AML-193 (cell line): ENCODE measurements at regions not wholly inside any gene's neighbourhood (a gene's known extent, or its start where the extent isn't known, plus 50 kb on each side); places are given as distances from the start of the nearest gene placed in this dataset.

Experiments used
- DNase-seq, 2 experiments: peaks; one replicate each; lab custom pipeline; 2025; lab: John Stamatoyannopoulos, UW

DNA sequence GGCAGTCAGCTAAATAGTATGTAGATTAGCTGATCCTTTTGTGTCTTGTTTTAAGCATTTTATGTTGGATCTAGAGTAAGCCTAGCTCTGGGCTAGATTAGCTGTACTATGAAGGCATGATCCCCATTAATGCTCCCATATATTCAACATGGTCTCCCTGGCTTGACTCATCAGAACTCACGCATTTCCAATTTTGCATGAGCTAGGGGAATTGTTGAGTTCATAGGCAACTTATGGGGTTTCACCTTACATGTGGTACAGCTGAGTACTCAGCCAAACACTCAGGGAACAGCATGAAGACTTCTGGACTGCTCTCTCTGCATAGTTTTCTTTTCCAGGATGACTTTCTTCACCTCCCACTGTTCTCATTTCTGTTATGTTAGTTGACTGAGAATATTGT, 248.2 kb downstream of the TMX3 start:
- no peak for DNase-seq

DNA sequence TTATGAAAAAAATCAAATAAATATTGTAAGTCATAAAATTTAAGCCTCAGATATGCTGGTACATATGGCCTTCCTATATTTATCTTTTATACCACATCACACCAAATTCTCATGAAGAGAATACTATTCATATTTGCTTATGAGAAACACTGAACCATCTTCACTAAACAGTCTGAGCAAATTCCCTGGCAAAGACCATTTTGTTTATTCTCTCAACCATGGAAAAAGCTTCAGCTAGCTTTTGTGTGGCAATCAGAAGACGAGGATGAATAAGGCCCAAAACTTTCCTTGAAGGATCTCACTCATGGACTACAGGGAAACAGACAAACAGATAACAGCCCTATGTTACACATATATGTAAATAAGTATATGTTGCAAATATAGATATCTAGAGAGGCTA, 252.1 kb downstream of the TMX3 start:
- no peak for DNase-seq

- DNase-seq = no peak
Measured at GRCh38 chr18:68462148-68462547, 252.8 kb downstream of the TMX3 start.

DNA sequence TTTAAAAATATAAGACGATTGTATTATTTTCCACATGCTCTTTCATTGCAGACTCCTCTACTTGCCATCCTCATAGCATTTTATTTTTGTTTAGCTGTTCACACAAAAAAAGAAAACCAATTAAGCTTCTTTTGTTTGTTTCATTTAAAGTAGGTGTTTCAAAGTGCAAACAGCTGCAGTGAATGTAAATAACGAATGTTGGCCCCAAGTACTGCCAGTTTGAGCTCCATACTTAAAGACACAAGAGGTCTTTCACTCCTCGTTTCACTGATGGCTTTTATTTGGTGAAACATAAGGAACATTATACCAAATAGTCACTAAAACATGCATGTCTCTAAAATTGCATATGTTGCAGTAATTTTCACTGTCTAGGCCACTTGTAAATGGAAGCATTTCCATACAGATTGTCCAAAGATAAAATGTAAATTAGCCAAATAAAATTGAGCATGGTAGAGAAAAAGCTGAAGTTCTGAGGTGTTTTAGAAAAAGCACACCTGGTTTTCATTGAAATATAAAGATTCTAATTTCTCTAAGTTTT, 253.4 kb downstream of the TMX3 start:
- DNase-seq = no peak

- no peak for DNase-seq
Measured at GRCh38 chr18:68459968-68460367, 254.9 kb downstream of the TMX3 start.

DNA sequence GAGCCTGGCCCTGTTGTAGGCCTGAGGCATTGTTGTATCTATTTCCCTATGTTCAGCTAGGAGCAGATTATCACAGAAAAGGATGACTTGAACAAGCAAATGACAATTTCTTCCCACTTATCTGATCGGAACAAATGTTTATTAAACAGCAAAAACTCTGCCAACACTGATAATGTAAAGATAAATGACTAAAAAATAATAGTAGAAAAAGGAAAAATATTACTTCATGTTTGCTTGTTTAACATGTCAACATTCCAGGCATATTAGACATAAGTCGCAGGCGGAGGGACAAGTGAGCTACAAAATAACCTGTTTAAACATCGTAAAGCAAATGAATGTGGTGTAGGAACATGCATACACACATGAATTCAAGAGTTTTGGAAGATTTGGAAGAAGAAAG, 257.9 kb downstream of the TMX3 start:
- DNase-seq = no peak

DNA sequence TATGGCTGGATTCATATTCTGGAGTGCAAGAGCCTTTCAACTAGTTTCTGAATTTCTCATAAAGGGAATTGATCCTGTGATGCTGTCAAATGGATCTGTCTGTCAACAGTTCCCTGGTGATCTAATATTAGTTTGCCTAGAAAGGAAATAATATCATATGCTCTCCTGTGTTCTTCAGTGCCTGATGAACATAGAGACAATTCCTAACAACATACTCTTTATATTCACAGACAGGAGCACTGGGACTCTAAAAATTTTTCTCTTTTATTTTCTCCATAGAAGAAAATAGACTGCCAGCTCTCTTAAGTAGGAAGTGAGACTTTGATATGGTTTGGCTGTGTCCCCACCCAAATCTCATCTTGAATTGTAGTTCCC, 259.7 kb downstream of the TMX3 start:
- no peak for DNase-seq

DNA sequence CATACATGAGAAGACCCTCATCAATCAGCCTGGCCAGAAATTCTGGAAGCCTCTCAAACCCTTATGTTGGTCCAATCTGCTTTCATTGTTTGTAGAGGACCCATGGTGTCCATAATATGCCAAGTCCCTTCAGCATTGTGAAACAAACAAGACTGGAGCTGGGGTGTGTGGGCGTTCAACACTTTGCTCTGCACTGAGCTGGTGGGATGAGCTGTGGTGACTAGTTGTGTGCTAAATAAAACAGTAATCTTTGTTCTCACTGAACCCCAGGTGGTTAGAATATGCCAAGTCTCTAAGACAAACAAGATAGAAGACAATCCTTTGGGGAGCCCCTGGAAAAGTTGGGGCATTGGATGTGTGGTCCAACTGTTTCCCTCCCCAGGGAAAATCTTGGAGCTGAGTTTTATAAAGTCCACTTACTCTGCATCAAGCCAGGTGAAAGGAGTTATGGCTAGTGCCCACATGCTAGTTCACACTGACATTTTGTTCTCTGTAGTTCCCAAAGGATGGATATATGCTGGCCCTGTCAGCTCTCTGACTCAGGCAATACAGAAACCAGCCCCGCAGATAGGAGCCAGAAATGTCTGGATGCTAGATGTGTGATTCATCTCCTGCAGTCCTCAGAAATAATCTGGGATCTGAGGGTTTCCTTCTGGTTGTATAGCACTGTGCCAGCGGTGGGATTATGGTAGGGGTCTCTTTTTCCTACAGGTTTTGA, 260.2 kb downstream of the TMX3 start:
- no peak for DNase-seq

GRCh38 chr18:68449292-68449691, 265.6 kb downstream of the TMX3 start:
- DNase-seq = no peak

GRCh38 chr18:68448736-68449135, 266.2 kb downstream of the TMX3 start:
- no peak for DNase-seq

- DNase-seq = no peak
Measured at GRCh38 chr18:68447286-68447685, 267.6 kb downstream of the TMX3 start.

- DNase-seq = no peak
Measured at GRCh38 chr18:68445668-68446426, 269.1 kb downstream of the TMX3 start.

GRCh38 chr18:68445136-68445535, 269.8 kb downstream of the TMX3 start:
- no peak for DNase-seq

- no peak for DNase-seq
Measured at GRCh38 chr18:68441241-68441640, 273.7 kb downstream of the TMX3 start.

DNA sequence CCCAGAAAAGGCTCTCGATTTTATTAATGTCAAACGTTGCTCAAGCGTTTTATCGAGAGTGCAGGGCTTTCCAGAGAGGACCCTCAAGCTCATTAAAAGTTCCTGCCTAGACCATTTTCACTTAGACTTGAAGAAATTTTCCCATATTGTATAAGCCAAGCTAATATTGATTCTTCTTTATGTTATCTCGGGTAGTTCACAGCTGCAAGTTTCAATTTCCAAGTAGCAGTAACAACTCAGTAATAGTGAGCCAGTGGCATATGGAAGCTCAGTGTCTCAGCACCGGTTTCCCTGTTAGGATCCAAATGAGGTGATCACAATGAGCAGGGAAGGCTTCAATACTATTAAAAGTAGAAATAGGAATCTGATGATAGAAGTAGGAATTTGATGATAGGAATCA, 274.5 kb downstream of the TMX3 start:
- no peak for DNase-seq

DNA sequence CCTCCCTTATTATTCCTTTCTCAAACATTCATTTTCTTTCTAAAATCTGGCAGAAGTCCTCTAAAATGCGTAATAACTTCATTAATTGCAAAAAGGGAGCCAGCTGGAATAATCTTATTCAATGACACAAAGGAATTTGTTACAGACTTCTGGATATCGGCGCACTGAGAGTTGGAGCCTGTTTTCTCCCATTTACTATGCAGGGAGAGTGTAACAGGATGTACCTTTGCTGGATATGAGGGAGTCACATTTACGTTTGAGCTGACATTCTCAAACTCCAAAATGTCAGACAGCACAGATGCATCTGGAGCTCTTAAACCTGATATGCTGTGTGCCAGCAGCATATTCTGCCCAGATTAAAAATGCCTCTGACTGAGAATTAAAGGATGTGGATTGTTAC, 275.3 kb downstream of the TMX3 start:
- DNase-seq = no peak

DNA sequence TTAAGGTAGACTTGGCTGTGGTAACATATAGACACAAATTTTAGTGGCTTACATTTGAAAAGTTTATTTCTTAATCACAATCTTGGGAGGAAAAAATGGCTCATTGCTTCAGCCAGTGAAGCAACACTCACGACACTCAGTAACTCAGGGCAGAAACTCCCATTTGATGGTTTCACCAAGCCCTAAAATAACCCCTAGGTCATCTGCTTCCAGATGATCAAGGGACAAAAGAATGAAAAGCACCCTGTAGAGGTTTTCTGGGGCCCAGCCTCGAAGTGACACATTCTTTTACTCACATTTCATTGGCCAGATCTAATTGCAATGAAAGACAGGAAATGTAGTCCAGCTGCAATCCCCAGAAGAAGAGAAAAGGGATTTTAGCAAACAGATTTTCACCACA, 275.9 kb downstream of the TMX3 start:
- DNase-seq = no peak

- no peak for DNase-seq
Measured at GRCh38 chr18:68438536-68438935, 276.4 kb downstream of the TMX3 start.

- DNase-seq = no peak
Measured at GRCh38 chr18:68436485-68436884, 278.4 kb downstream of the TMX3 start.

DNA sequence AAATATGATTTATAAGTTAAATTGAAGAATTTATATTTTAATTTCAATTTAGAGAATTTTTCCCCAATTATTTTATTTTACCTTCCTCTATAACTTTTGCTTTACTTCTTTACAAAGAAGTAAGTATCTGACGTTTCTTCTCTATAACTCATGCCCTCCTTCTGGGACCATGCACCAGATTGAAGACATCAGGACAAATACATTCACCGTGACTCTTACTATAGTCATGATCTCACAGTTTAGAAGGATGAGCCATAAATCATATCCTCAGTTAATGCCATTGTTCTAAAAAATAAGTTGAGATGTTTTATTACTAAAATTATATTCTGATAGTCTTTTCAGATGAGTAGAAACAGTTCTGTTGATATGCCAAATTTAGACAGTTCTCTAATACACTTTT, 279.3 kb downstream of the TMX3 start:
- no peak for DNase-seq

- DNase-seq = no peak
Measured at GRCh38 chr18:68431922-68432198, 283.0 kb downstream of the TMX3 start.

DNA sequence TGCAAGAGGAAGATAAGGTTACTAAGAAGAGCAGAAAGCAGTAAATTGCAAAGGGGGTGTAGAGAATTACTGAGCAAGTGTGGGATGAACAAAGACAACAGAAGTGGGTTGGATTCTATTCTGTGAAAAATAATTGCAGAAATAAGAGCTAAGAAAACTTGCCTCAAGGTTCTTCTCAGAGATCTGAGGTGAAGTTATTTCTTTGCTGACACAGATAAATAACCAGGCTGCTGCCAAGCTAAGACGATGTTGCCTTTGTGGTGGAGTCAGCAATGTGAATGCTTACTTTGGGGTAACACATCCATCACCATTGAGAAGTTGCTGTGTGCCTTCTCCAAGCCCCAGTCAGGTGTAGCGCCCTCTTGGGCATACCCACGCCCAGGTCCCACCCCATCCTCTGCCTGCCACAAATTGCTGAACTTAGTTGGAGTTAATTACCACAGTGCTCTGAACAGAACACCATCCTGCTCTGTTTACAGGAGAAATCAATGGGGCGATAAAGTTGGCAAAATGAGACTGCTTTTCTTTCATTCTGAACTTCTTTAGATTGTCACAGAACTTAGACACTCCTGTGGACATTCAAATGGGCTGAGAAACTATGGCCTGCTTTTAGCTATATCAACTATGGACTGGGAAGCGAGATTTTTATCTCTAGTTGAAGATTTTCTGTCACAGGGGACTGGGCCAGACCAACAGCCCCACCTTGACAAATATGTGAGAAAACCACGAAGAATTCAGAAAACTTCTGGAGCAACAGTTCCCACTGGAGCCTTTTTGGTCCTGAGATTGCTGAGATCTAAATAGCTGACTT, 283.6 kb downstream of the TMX3 start:
- no peak for DNase-seq

DNA sequence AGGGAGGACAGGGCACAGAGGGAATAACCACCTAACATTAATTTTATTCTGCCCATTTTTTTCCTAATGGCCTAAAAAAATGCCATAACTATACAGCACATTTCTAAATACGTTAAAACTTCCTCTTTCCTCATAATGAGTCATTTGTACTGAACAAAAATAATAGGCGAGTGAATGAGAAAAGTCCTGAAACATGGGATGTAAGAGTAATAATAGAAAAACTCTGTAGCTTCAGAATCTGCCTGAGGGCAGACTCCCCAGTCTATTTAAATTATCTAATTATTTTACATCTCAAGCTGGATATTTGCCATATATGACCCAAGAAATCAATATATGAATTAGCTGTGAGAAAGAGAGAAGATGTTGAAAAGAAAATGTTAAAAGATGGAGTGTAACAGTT, 285.1 kb downstream of the TMX3 start:
- no peak for DNase-seq
